GM19351 (cell line): ENCODE measurements at regions not wholly inside any gene's neighbourhood (a gene's known extent, or its start where the extent isn't known, plus 50 kb on each side); places are given as distances from the start of the nearest gene placed in this dataset.

ENCODE experiments used
- ATAC-seq: cut with Tn5 transposase; IDR thresholded peaks from one replicate; pipeline ENCODE4 v1.9.1; 2021; ENCODE audit warnings: mild to moderate bottlenecking, moderate library complexity; ENCODE audit not compliant: unreplicated experiment

GRCh38 chr10:4326647-4327046 is 499.4 kb upstream of the AKR1E2 start:
- no peak for ATAC-seq

- no peak for ATAC-seq
Measured at GRCh38 chr10:4319870-4320367, 506.1 kb upstream of the AKR1E2 start.

- no peak for ATAC-seq
Measured at GRCh38 chr10:4316161-4316810, 509.7 kb upstream of the AKR1E2 start.

GRCh38 chr10:4315551-4315950 is 510.5 kb upstream of the AKR1E2 start:
- no peak for ATAC-seq

GRCh38 chr10:4313051-4313450 is 513.0 kb upstream of the AKR1E2 start:
- ATAC-seq = no peak

GRCh38 chr10:4312051-4312835 is 513.8 kb upstream of the AKR1E2 start:
- ATAC-seq = no peak

GRCh38 chr10:4310172-4310571 is 515.8 kb upstream of the AKR1E2 start:
- ATAC-seq = no peak

GRCh38 chr10:4307910-4308309 is 518.1 kb upstream of the AKR1E2 start:
- no peak for ATAC-seq

GRCh38 chr10:4306871-4307270 is 519.1 kb upstream of the AKR1E2 start:
- ATAC-seq = no peak

GRCh38 chr10:4303045-4303444 is 518.0 kb upstream of the KLF6 start:
- ATAC-seq = no peak

GRCh38 chr10:4301291-4302045 is 516.5 kb upstream of the KLF6 start:
- ATAC-seq = no peak

- no peak for ATAC-seq
Measured at GRCh38 chr10:4296161-4296560, 511.2 kb upstream of the KLF6 start.

- ATAC-seq = no peak
Measured at GRCh38 chr10:4294996-4295792, 510.2 kb upstream of the KLF6 start.

GRCh38 chr10:4294271-4294670 is 509.3 kb upstream of the KLF6 start:
- no peak for ATAC-seq

- no peak for ATAC-seq
Measured at GRCh38 chr10:4291990-4292389, 507.0 kb upstream of the KLF6 start.

GRCh38 chr10:4285121-4285520 is 500.1 kb upstream of the KLF6 start:
- ATAC-seq = no peak

- no peak for ATAC-seq
Measured at GRCh38 chr10:4283846-4284610, 499.0 kb upstream of the KLF6 start.

GRCh38 chr10:4282496-4282895 is 497.5 kb upstream of the KLF6 start:
- no peak for ATAC-seq

GRCh38 chr10:4281190-4281825 is 496.3 kb upstream of the KLF6 start:
- ATAC-seq = no peak
